ENCODE measurements at regions not wholly inside any gene's neighbourhood (a gene's known extent, or its start where the extent isn't known, plus 50 kb on each side); places are given as distances from the start of the nearest gene placed in this dataset.
A peak's percentile ranks its signal among the peaks of the same experiment; 100 is the strongest.

DNA sequence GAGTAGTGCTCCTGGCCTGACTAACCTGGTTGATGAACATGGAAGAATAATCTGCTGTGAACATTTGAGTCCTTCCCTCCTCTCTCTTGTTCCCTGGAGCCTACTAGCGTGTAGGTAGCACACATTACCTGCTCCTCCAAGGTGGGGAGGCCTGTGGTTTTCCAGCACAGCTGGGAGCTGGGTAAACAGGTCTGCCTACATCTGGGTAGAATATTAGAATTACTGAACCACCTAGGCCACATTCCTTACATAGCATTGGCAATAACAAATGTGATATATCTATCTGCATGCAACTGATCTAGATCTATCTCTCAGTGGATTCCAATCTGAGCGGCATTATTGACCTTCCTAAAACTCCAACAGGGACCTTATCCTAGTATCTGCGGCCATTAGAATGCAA is 151.0 kb upstream of the ZNF366 start:
- TF ChIP-seq, protein P1, sequence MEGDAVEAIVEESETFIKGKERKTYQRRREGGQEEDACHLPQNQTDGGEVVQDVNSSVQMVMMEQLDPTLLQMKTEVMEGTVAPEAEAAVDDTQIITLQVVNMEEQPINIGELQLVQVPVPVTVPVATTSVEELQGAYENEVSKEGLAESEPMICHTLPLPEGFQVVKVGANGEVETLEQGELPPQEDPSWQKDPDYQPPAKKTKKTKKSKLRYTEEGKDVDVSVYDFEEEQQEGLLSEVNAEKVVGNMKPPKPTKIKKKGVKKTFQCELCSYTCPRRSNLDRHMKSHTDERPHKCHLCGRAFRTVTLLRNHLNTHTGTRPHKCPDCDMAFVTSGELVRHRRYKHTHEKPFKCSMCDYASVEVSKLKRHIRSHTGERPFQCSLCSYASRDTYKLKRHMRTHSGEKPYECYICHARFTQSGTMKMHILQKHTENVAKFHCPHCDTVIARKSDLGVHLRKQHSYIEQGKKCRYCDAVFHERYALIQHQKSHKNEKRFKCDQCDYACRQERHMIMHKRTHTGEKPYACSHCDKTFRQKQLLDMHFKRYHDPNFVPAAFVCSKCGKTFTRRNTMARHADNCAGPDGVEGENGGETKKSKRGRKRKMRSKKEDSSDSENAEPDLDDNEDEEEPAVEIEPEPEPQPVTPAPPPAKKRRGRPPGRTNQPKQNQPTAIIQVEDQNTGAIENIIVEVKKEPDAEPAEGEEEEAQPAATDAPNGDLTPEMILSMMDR (IDR thresholded peaks at IDR 0.05; ENCODE audit: low read depth, low read length), result no peak
- Histone ChIP-seq H3K9me3 (ENCODE audit: severe bottlenecking) (no peaks in the 10 kb centered on the region), H3K36me3 (no peaks in the 10 kb centered on the region), H3K27me3 (ENCODE audit: insufficient read depth, low read depth, severe bottlenecking) (no peaks in the 10 kb centered on the region), H3K4me3 (ENCODE audit: low read depth, low read length) (no peak overlapping the region), H3K27ac (no peak overlapping the region)
- DNase-seq, result no peak

DNA sequence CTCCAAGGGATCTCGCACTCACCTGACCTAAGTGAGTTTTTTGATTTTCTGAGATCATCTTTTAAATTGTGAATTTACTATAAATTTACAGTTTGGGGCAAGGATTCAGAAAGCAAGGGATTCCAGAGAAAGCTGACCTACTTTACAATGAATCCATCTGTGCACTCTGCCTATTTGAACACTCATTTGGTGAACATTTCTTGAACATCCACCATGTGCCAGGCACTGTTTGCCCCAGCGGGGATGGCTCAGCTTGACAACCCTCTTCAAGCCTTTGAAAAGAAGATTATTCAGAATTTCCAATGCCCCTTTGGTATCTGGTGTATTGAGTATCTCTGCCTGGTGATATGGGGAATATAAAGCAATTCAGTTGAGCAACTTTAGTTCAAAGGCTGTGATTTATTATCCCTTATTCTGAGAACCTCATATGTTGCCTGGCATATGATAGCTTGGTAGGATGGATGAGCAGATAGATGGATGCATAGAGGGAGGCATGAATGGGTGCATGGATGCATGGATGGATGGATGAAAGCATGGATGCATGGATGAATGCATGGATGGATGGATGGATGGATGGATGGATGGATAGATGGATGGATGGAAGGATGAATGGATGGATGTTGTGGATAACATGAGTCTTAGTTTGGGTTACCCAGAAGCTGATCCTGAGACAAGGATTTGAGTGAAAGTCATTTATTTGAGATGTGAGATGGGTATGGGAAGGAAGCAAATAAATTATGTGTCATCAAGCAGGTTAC is 149.7 kb upstream of the ZNF366 start:
- no peak overlapping the region for H3K4me3 ChIP-seq (ENCODE audit: low read depth, low read length)
- no peaks in the 10 kb centered on the region for H3K9me3 ChIP-seq (ENCODE audit: severe bottlenecking)
- H3K27me3 ChIP-seq (ENCODE audit: insufficient read depth, low read depth, severe bottlenecking), result no peaks in the 10 kb centered on the region
- DNase-seq, result no peak
- no peak overlapping the region for H3K27ac ChIP-seq
- TF ChIP-seq, protein P1 (IDR thresholded peaks at IDR 0.05; ENCODE audit: low read depth, low read length), result no peak
- no peaks in the 10 kb centered on the region for H3K36me3 ChIP-seq

DNA sequence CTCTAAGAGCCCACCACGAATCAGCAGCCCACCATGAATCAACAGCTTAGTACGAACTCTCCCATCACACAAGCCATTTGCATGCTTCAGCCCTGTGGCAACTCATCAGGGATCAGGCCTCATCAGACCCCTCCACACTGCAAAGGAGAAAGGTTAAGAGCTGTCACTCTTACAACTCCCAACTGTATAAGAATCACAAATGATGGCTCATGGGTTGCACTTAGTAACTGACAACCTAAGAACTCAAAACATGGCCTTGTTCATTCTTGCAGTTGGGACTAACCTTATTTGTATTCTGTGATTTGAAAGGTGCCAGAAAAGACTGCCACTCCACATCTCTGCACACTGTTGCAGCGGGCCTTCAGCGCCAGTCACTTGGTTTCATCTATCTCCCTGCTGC is 149.1 kb upstream of the ZNF366 start:
- TF ChIP-seq, protein P1 (IDR thresholded peaks at IDR 0.05; ENCODE audit: low read depth, low read length), result no peak
- Histone ChIP-seq H3K27me3 (ENCODE audit: insufficient read depth, low read depth, severe bottlenecking) (no peaks in the 10 kb centered on the region), H3K36me3 (no peaks in the 10 kb centered on the region), H3K4me3 (ENCODE audit: low read depth, low read length) (no peak overlapping the region), H3K27ac (no peak overlapping the region), H3K9me3 (ENCODE audit: severe bottlenecking) (no peaks in the 10 kb centered on the region)
- DNase-seq, result no peak

DNA sequence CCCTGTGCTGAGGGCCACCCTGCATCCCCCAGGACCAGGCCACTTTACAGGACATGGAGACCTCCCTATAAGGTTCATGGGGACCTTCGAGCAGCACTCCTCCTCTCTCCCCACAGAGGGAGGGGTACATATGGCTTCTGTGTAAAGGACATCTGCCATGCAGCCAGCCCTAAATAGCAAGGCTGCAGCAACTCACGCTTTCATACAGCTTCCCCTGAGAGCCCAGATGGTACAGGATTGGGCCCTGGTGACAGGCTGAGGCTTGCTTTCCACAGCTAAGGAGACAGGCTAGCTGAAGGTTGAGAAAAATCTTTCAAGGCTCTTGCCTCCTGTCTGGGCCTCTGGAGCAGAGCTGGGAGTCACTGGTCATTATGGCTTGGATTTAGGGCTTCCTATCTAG is 147.0 kb upstream of the ZNF366 start:
- Histone ChIP-seq H3K36me3 (no peaks in the 10 kb centered on the region), H3K27me3 (ENCODE audit: insufficient read depth, low read depth, severe bottlenecking) (no peaks in the 10 kb centered on the region), H3K27ac (peak overlapping the region; percentile 43; the same call in 1 of the 2 replicates), H3K4me3 (ENCODE audit: low read depth, low read length) (no peak overlapping the region), H3K9me3 (ENCODE audit: severe bottlenecking) (no peaks in the 10 kb centered on the region)
- peak; percentile 77 for DNase-seq
- TF ChIP-seq, protein P1 (IDR thresholded peaks at IDR 0.05; ENCODE audit: low read depth, low read length), result no peak

DNA sequence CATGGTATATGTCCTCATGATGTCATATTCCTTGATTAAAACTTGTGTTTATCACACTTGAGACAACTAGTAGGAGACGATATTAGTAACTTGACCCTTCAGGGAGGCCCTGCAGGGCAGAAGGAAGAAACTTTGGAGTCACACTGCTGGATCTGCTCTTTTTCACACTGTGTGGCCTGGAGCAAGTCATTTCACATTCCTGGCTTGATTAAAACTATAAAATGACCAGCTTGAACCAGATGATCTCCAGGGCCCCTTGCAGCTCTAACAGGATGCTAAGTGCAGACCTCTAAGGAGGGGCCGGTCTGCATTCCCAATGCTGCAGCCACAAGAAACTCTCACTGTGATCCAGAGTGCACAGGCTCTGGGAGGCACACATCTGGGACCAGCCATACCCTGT is 146.4 kb upstream of the ZNF366 start:
- Histone ChIP-seq H3K9me3 (ENCODE audit: severe bottlenecking) (no peaks in the 10 kb centered on the region), H3K27ac (no peak overlapping the region), H3K36me3 (no peaks in the 10 kb centered on the region), H3K27me3 (ENCODE audit: insufficient read depth, low read depth, severe bottlenecking) (no peaks in the 10 kb centered on the region), H3K4me3 (ENCODE audit: low read depth, low read length) (no peak overlapping the region)
- TF ChIP-seq, protein P1 (IDR thresholded peaks at IDR 0.05; ENCODE audit: low read depth, low read length), result no peak
- no peak for DNase-seq

DNA sequence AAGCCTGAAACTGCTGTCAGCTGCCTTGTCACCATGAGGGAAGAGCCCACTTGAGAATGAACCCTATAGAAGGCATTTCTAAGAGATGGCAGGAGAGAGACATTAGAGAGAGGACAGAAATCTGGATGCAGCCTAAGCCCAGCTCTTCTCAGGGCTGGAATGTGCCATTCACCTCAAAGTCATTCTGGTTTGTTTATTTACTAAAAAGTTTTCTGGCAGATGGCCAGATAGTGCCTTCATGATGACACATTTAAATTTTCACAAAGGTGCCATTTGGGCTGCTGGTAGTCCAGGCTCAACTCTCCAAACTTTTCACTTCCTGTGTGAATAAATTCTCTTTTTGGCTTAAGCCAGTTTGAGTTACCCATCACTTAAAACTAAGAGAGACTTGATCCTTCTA is 144.6 kb upstream of the ZNF366 start:
- DNase-seq, result no peak
- Histone ChIP-seq H3K36me3 (no peaks in the 10 kb centered on the region), H3K9me3 (ENCODE audit: severe bottlenecking) (no peaks in the 10 kb centered on the region), H3K27ac (no peak overlapping the region), H3K4me3 (ENCODE audit: low read depth, low read length) (no peak overlapping the region), H3K27me3 (ENCODE audit: insufficient read depth, low read depth, severe bottlenecking) (no peaks in the 10 kb centered on the region)
- TF ChIP-seq, protein P1 (IDR thresholded peaks at IDR 0.05; ENCODE audit: low read depth, low read length), result no peak

Measured in WERI-Rb-1 (cell line).